ENCODE measurements at regions not wholly inside any gene's neighbourhood (a gene's known extent, or its start where the extent isn't known, plus 50 kb on each side); places are given as distances from the start of the nearest gene placed in this dataset.

DNA sequence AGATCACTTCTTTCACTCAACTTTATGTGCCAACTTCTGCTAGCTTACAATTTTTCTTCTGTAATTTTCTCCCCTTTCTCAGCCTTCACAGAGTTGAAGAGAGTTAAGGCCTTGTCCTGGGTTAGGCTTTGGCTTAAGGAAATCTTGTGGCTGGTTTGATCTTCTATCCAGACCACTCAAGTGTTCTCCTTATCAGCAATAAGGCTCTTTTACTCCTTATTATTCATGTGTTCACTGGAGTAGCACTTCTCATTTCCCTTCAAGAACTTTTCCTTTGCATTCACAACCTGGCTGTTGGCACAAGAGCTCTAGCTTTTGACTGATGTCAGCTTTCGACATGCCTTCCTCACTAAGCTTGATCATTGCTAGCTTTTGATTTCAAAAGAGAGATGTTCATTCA, 86.9 kb upstream of the ALDH1B1 start:
- TF ChIP-seq FOSL2 (IDR thresholded peaks at IDR 0.05) (no peak), FOSL2 (CRISPR knock-in tag; IDR thresholded peaks at IDR 0.05) (no peak), CHD2 (IDR thresholded peaks at IDR 0.05; ENCODE audit: low read length, partially characterized antibody) (no peak), CEBPB (IDR thresholded peaks at IDR 0.05) (no peak), ZFP36 (IDR thresholded peaks at IDR 0.05; ENCODE audit: borderline replicate concordance, partially characterized antibody) (no peak), RAD21 (conservative IDR thresholded peaks at IDR 0.05 in 1 of 2, IDR thresholded peaks at IDR 0.05 in 1 of 2) (no peak), MAX (IDR thresholded peaks at IDR 0.05) (no peak), POLR2A (IDR thresholded peaks at IDR 0.05; ENCODE audit: low read length) (no peak), TP53 (CRISPR knock-in tag; IDR thresholded peaks at IDR 0.05) (no peak), HOXA7 (CRISPR knock-in tag; IDR thresholded peaks at IDR 0.05) (no peak), NFE2L2 (conservative IDR thresholded peaks at IDR 0.05; ENCODE audit: low read length) (no peak), BHLHE40 (IDR thresholded peaks at IDR 0.05; ENCODE audit: low read depth, low read length) (no peak), RFX5 (IDR thresholded peaks at IDR 0.05) (no peak), EP300 (IDR thresholded peaks at IDR 0.05) (no peak)
- TF ChIP-seq, protein P1, sequence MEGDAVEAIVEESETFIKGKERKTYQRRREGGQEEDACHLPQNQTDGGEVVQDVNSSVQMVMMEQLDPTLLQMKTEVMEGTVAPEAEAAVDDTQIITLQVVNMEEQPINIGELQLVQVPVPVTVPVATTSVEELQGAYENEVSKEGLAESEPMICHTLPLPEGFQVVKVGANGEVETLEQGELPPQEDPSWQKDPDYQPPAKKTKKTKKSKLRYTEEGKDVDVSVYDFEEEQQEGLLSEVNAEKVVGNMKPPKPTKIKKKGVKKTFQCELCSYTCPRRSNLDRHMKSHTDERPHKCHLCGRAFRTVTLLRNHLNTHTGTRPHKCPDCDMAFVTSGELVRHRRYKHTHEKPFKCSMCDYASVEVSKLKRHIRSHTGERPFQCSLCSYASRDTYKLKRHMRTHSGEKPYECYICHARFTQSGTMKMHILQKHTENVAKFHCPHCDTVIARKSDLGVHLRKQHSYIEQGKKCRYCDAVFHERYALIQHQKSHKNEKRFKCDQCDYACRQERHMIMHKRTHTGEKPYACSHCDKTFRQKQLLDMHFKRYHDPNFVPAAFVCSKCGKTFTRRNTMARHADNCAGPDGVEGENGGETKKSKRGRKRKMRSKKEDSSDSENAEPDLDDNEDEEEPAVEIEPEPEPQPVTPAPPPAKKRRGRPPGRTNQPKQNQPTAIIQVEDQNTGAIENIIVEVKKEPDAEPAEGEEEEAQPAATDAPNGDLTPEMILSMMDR (IDR thresholded peaks at IDR 0.05) = no peak

Data from A549 (cell line).